MCF 10A (cell line): ENCODE measurements at regions not wholly inside any gene's neighbourhood (a gene's known extent, or its start where the extent isn't known, plus 50 kb on each side); places are given as distances from the start of the nearest gene placed in this dataset.
A peak's percentile ranks its signal among the peaks of the same experiment; 100 is the strongest.

Source experiments
- BruUV-seq: library from RNA; stranded (reverse); fragments of 400-500 nt; replicated peaks from 2 replicates; lab custom pipeline; 2021; lab: Mats Ljungman, UMichigan
- CTCF ChIA-PET: fragments of 300-600 bp; sonication (Branson Sonifier 250); formaldehyde crosslinking; extraction: SDS; loops from one replicate; lab custom pipeline; 2021; ENCODE audit warnings: antibody characterized with exemption, inconsistent platforms; lab: Yijun Ruan, JAX
- POLR2A ChIA-PET: fragments of 300-600, 350-650 bp; sonication (Branson Sonifier 250); formaldehyde crosslinking; extraction: SDS; loops from one replicate; lab custom pipeline; 2020; ENCODE audit warnings: antibody characterized with exemption, inconsistent platforms; lab: Yijun Ruan, JAX
- DNase-seq: peaks from one replicate; pipeline ENCODE4 v3.0.0-alpha.2; 2018; ENCODE audit not compliant: unreplicated experiment
- H3K27ac Mint-ChIP-seq: one replicate; pipeline ENCODE4 v1.8.0; 2022; ENCODE audit warnings: mild to moderate bottlenecking, low read depth, mixed read lengths; ENCODE audit not compliant: unreplicated experiment
- H3K27me3 Mint-ChIP-seq: one replicate; pipeline ENCODE4 v1.8.0; 2022; ENCODE audit warnings: mixed read lengths; ENCODE audit not compliant: insufficient read depth, unreplicated experiment
- H3K36me3 Mint-ChIP-seq: one replicate; pipeline ENCODE4 v1.8.0; 2022; ENCODE audit warnings: mild to moderate bottlenecking, moderate library complexity, mixed read lengths; ENCODE audit not compliant: insufficient read depth, unreplicated experiment
- H3K4me1 Mint-ChIP-seq: one replicate; pipeline ENCODE4 v1.8.0; 2022; ENCODE audit warnings: mixed read lengths; ENCODE audit not compliant: insufficient read depth, unreplicated experiment
- H3K4me3 Mint-ChIP-seq: one replicate; pipeline ENCODE4 v1.8.0; 2022; ENCODE audit warnings: mild to moderate bottlenecking, moderate library complexity, mixed read lengths; ENCODE audit not compliant: unreplicated experiment
- H3K9me3 Mint-ChIP-seq: one replicate; pipeline ENCODE4 v1.8.0; 2022; ENCODE audit warnings: mixed read lengths; ENCODE audit not compliant: unreplicated experiment
- CTCF ChIP-seq: fragments of 200-600 bp; IDR thresholded peaks from one replicate; pipeline ENCODE4 v1.8.0; 2022; ENCODE audit warnings: antibody characterized with exemption, mild to moderate bottlenecking; ENCODE audit not compliant: unreplicated experiment
- intact Hi-C: fragments of 100-400 bp; cut with micrococcal nuclease; formaldehyde crosslinking; loops from 2 replicates; pipeline ENCODE4 v1.14.1; 2022

GRCh38 chr2:163949693-163950092, 213.9 kb upstream of the FIGN start:
- H3K27ac Mint-ChIP-seq: no peak overlapping the region
- H3K9me3 Mint-ChIP-seq: no peaks in the 10 kb centered on the region
- POLR2A ChIA-PET: interaction anchor here (0.7 kb wide), 1 partner anchor 51 kb away, joined by 4 read pairs; no protein-coding TSS in a partner anchor
- BruUV-seq: no TSS peak
- intact Hi-C loops: no loop called here
- no peaks in the 10 kb centered on the region for H3K36me3 Mint-ChIP-seq
- peaks cover 5% of the 10 kb centered on the region for H3K4me1 Mint-ChIP-seq
- DNase-seq: no peak
- CTCF ChIA-PET: no interaction called here
- TF ChIP-seq CTCF: no peak
- H3K4me3 Mint-ChIP-seq: no peak overlapping the region
- no peaks in the 10 kb centered on the region for H3K27me3 Mint-ChIP-seq

- Mint-ChIP-seq H3K27ac (no peak overlapping the region), H3K9me3 (no peaks in the 10 kb centered on the region), H3K4me1 (no peaks in the 10 kb centered on the region), H3K27me3 (no peaks in the 10 kb centered on the region), H3K4me3 (no peak overlapping the region), H3K36me3 (no peaks in the 10 kb centered on the region)
- CTCF ChIA-PET: interaction anchor here (0.6 kb wide), 1 partner anchor 157 kb away, joined by 3 read pairs; no protein-coding TSS in a partner anchor
- no peak for DNase-seq
- POLR2A ChIA-PET: interaction anchor here (0.5 to 0.6 kb wide), 2 partner anchors 31 to 209 kb away, joined by 3 to 4 read pairs; partner anchors contain the start of gene FIGN
- no TSS peak for BruUV-seq
- TF ChIP-seq CTCF: no peak
- intact Hi-C loops: no loop called here
These were observed 208.5 kb upstream of the FIGN start for GRCh38 chr2:163944347-163944737.

DNA sequence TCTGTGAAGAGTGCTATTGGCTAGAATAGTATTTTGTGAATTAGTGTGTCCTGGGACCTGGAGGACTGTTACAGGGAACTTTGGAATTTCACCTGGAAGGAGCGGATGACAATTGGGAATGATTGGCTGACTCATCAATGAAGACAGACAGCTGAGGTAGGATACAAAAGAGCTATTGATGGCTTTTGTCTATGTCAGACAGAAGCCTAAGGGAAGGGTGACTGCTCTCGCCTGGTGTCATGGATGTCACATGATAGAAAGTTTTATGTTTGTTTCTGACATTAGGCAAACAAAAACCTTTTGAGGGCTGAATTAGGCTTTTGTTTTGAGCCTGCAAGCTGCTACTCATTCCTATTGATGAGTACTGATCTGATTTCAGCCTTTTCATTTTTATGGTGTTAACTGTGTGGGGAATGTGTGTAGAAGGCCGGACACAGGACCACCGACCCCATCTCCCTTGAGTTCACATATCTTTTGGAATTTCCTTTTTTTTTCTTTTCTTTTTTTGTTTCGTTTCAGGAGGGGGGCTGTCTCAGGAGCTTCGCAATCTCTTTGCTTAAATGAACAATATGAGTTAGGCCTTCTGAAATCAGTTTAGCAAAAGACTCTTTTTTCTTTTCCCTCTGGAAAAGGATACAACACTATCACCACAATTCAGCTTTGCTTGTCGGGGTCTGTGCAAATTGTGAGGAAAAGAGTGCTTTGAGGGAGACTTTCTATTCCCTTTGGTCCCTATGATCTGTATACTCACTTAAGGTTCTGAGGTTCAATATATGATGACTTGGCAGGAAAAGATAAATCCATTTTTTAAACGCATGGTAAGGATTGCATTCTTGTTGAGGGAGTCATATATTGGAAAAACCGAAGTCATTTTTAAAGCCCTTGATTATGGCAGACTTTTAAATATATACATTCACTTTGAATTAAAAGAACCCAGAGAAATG, 207.9 kb upstream of the FIGN start:
- no peak for TF ChIP-seq CTCF
- no TSS peak for BruUV-seq
- CTCF ChIA-PET: no interaction called here
- Mint-ChIP-seq H3K36me3 (no peaks in the 10 kb centered on the region), H3K9me3 (no peaks in the 10 kb centered on the region), H3K27ac (no peak overlapping the region), H3K27me3 (no peaks in the 10 kb centered on the region), H3K4me3 (no peak overlapping the region), H3K4me1 (no peaks in the 10 kb centered on the region)
- no peak for DNase-seq
- POLR2A ChIA-PET: interaction anchor here (0.6 kb wide), 1 partner anchor 32 kb away, joined by 4 read pairs; no protein-coding TSS in a partner anchor
- intact Hi-C loops: no loop called here

GRCh38 chr2:163934131-163934530, 198.3 kb upstream of the FIGN start:
- H3K9me3 Mint-ChIP-seq: no peaks in the 10 kb centered on the region
- BruUV-seq: no TSS peak
- H3K4me3 Mint-ChIP-seq: no peak overlapping the region
- POLR2A ChIA-PET: interaction anchor here (0.8 to 1.4 kb wide), 4 partner anchors 12 to 208 kb away, joined by 3 to 5 read pairs (median 4); no protein-coding TSS in a partner anchor
- no peak for TF ChIP-seq CTCF
- peak; percentile 50 for DNase-seq
- no peak overlapping the region for H3K27ac Mint-ChIP-seq
- intact Hi-C loops: no loop called here
- CTCF ChIA-PET: interaction anchor here (1.0 to 1.8 kb wide), 2 partner anchors 127 to 203 kb away, joined by 4 read pairs; no protein-coding TSS in a partner anchor
- no peaks in the 10 kb centered on the region for H3K27me3 Mint-ChIP-seq
- H3K4me1 Mint-ChIP-seq: peaks cover 13% of the 10 kb centered on the region
- H3K36me3 Mint-ChIP-seq: no peaks in the 10 kb centered on the region
